ENCODE measurements at regions not wholly inside any gene's neighbourhood (a gene's known extent, or its start where the extent isn't known, plus 50 kb on each side); places are given as distances from the start of the nearest gene placed in this dataset.
"Not testable (repeated sequence)": the region's sequence is repeated elsewhere in the genome, so short reads cannot be mapped to it uniquely, and the experiment has no call there.

DNA sequence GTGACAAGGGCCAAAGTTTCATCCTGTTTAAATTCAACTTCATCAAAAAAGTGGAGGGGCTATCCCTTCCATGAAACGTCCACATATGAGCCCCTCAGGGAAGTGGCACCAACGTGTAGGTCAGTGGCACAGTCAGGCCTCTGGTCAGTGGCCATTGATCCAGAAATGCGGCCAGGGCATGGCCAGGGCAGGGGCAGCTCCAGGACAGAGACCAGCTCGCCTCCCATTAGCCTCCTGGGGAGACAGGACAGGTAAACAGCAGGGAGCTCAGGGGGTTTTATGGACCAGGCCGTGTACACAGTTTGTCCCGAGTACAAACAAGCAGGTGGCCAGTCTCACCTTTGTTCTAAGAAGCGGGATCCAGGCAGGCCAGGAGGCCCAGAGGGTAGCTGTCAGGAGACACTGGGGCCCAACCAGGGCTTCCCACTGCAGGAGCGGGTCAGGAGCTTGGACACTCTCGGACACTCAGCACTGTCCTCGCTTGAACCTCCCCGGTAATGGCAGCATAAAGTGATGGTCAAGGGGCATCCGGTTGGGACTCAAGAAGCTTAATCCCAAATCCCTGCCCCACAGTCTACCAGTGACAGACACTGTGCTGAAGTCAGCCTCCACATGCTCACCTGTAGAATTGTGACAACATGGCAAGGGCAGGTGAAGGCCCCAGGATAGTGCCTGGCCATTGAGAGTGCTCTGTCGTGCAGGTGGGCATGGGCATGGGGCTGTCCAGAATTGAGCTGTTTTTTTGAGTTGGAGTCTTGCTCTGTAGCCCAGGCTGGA is 144.1 kb upstream of the ERRFI1 start:
- DNase-seq (ENCODE audit: low read depth in 1 of 2, low spot score in 1 of 2) = no peak

GRCh38 chr1:8169364-8170058 is 143.4 kb upstream of the ERRFI1 start:
- DNase-seq (ENCODE audit: low read depth in 1 of 2, low spot score in 1 of 2) = no peak

DNA sequence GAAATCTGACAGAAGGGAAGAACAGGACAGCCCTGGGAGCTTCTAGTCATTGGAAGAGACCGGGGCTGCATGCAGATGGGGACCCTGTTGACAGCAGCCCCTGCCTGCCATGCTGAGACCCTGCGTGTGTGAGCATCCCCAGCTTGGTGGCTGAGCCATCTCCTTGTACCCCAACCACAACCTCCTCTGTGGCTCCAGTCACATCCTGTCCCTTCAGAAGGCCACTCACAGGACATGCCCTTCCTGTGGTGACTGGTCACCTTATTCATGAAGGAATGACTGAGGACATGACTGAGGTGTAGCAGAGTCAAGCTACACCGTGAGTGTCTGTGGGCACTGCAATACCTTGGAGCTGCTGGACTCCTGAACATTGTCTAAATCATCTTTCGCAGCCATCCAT is 141.8 kb upstream of the ERRFI1 start:
- no peak for DNase-seq (ENCODE audit: low read depth in 1 of 2, low spot score in 1 of 2)

GRCh38 chr1:8166406-8166805 is 140.3 kb upstream of the ERRFI1 start:
- no peak for DNase-seq (ENCODE audit: low read depth in 1 of 2, low spot score in 1 of 2)

- no peak for DNase-seq (ENCODE audit: low read depth in 1 of 2, low spot score in 1 of 2)
Measured at GRCh38 chr1:8165595-8166360, 139.7 kb upstream of the ERRFI1 start.

DNA sequence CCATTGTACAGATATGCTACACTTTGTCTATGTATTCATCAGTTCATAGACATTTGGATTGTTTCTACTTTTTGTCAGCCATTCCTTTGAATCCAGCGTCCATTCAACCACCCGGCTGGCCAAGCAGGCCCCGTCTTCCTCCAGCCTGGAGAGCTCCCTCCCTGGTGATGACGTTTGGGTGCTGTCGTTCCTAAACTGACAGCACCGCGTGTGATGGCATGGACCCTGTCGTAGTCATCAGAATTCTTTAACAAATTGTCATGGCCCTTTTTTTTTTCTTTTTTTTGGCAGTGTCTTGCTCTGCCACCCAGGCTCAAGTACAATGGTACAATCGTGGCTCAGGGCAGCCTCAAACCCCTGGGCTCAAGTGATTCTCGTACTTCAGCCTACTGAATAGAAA is 138.6 kb upstream of the ERRFI1 start:
- no peak for DNase-seq (ENCODE audit: low read depth in 1 of 2, low spot score in 1 of 2)

- no peak for DNase-seq (ENCODE audit: low read depth in 1 of 2, low spot score in 1 of 2)
Measured at GRCh38 chr1:8163039-8163438, 136.9 kb upstream of the ERRFI1 start.

GRCh38 chr1:8162168-8162567 is 136.1 kb upstream of the ERRFI1 start:
- DNase-seq (ENCODE audit: low read depth in 1 of 2, low spot score in 1 of 2) = no peak

DNA sequence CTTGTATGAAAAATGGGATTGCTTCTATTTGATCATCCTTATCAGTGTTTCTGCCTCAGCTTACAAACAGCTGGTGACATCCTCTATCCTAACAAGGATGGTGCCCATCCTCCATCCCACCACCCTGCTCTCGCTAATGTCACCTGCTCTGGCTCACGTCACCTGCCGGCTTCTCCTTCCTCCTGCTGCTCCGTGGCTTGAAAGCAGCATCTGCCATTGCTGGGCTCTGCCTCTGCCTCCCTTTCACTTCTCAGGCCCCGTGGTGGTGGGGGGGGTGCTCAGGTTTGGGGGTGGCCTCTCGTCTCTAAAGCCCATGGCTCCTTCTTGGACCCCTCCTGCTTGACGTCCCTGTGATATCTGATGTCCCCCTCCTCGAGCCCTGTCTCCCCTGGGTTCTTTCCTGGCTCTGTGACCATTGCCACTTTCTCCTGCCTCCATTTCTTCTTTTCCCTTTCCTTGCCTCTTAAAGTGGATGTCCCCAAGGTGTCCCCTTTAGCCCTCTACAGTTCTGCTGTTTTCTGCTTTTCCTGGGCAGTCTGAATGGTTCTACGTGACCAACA is 135.5 kb upstream of the ERRFI1 start:
- DNase-seq (ENCODE audit: low read depth in 1 of 2, low spot score in 1 of 2) = no peak

GRCh38 chr1:8159470-8160024 is 133.4 kb upstream of the ERRFI1 start:
- no peak for DNase-seq (ENCODE audit: low read depth in 1 of 2, low spot score in 1 of 2)

DNA sequence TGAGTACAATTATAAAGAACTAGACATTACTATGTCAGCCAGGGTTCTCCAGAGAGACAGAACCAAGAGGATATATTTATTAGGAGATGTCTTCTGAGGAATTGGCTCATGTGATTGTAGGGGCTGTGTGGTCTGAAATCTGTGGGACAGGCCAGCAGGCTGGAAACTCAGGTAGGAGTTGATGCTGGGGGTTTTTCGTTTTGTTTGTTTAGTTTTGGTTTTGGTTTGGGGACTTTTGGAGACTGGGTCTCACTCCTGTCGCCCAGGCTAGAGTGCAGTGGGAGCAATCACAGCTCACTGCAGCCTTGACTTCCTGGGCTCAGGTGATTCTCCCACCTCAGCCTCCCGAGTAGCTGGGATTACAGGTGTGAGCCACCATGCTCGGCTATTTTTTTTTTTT is 132.9 kb upstream of the ERRFI1 start:
- DNase-seq (ENCODE audit: low read depth in 1 of 2, low spot score in 1 of 2) = no peak

GRCh38 chr1:8157765-8158164 is 131.7 kb upstream of the ERRFI1 start:
- DNase-seq (ENCODE audit: low read depth in 1 of 2, low spot score in 1 of 2) = no peak

DNA sequence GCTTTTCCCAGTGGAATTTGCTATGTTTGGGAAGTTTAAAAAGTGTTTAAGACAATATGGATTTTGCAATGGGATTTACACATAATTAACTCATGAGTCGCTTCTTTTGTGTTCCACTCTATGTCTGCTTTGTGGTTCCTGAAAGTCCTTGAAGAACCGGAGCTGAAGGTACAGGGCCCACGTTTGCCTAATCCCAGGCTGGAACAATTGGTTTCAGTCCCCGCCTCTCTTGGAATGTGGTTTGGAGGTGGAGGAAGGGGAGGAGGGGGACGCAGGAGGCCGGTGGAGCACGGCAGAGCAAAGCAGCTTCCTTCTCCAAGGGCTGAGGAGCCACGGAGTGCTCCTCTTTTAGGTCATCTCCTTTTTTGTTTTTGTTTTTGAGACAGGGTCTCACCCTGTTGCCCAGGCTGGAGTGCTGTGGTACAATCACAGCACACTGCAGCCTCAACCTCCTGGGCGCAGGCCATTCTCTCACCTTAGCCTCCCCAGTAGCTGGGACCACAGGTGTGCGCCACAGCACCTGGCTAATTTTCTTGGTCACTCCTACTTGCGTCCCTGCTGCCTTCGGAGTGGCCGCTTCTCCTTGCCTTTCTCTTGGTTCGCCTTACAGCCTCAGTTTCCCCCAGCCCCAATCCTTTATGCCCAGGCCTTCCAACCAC is 129.5 kb upstream of the ERRFI1 start:
- DNase-seq (ENCODE audit: low read depth in 1 of 2, low spot score in 1 of 2) = no peak

DNA sequence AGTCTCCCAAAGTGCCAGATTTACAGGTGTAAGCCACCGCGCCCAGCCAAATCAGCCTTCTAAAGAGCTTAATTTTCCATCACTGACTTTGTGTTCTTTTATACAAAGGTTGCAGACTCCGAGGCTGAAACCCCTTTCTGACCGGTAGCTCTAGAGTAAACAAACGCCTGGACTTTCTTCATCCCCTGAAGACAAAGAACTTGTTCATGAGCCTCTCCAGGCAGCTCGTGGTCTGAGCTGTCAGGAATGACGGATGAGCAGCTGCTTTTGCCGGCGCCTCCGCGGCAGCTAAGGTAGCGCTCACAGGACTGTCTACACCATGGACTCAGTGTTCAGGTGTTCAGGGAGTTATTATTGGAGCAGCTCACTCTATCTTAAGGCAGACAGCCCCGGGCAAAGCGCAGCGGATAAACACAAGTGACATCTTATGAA is 128.5 kb upstream of the ERRFI1 start:
- no peak for DNase-seq (ENCODE audit: low read depth in 1 of 2, low spot score in 1 of 2)

- DNase-seq (ENCODE audit: low read depth in 1 of 2, low spot score in 1 of 2) = no peak
Measured at GRCh38 chr1:8153961-8154360, 127.9 kb upstream of the ERRFI1 start.

DNA sequence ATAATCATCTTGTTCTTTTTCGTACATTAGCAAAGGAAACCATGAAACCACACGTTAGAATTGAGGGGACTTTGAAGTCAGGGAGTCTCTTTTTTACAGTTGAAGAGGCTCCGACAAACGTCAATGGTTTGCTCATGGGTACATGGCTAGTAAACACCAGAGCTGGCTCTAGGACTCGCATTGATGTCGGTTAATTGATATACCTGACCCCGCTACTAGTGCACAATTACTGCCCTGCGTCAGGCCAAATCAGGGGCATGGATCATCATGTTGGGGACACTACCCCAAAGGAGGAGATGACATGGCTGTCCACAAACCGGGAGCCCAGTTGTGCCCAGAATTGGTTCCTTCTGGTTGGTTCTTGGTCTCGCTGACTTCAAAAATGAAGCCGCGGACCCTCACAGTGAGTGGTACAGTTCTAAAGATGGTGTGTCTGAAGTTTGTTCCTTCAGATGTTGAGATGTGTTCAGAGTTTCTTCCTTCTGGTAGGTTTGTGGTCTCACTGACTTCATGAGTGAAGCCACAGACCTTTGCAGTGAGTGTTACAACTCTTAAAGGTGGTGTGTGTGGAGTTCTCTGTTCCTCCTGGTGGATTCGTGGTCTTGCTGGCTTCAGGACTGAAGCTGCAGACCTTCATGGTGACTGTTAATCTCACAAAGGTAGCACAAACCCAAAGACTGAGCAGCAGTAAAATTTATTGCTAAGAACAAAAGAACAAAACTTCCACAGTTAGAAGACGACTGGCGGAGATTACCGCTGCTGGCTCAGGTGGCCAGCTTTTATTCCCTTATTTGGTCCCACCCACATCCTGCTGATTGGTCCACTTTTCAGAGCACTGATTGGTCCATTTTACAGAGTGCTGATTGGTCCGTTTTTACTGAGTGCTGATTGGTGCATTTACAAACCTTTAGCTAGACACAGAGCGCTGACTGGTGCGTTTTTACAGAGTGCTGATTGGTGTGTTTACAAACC is 126.9 kb upstream of the ERRFI1 start:
- peak in 1 of 2 donors; percentile 4 for DNase-seq (ENCODE audit: low read depth in 1 of 2, low spot score in 1 of 2)

GRCh38 chr1:8151647-8152046 is 125.5 kb upstream of the ERRFI1 start:
- no peak for DNase-seq (ENCODE audit: low read depth in 1 of 2, low spot score in 1 of 2)

DNA sequence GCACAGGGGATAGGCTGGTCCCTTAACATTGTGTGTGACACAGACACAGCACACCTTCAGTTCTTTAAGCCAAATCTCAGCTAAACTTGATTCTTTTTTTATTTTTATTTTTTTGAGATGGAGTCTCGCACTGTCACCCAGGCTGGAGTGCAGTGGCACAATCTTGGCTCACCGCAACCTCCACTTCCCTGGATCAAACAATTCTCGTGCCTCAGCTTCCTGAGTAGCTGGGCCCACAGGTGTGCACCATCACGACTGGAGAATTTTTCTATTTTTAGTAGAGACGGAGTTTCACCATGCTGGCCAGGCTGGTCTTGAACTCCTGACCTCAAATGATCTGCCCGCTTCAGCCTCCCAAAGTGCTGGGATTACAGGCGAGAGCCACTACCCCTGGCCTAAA is 123.6 kb upstream of the ERRFI1 start:
- not testable (repeated sequence) for DNase-seq (ENCODE audit: low read depth in 1 of 2, low spot score in 1 of 2)

DNA sequence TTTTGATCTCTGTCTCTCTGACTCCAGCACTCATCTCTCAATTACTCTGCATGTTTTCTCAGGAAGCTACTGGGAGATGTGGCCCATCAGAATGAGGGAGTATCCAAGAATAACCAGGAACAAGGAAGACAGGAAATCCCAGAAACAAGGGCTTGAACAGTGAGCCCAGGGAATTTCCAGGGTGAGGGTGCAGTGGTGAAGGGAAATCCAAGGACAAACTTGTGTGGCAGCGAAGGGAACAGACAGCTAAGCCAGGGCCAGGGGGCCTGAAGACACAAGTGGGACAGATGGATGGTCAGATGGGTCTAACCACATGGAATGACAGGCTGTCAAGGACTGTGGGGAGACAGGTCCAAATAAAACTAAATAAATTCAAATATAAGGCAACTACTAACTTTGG is 121.8 kb upstream of the ERRFI1 start:
- DNase-seq (ENCODE audit: low read depth in 1 of 2, low spot score in 1 of 2) = no peak
